Amygdala (tissue), 56 donors: ENCODE measurements at regions not wholly inside any gene's neighbourhood (a gene's known extent, or its start where the extent isn't known, plus 50 kb on each side); places are given as distances from the start of the nearest gene placed in this dataset.
"Not testable (repeated sequence)": the region's sequence is repeated elsewhere in the genome, so short reads cannot be mapped to it uniquely, and the experiment has no call there.

Experiments
- DNase-seq, 56 donors: peaks; one replicate each; lab custom pipeline; 2025; lab: John Stamatoyannopoulos, UW

GRCh38 chr6:163752446-163752845 is 337.9 kb downstream of the QKI start:
- no peak for DNase-seq

GRCh38 chr6:163751032-163751525 is 336.6 kb downstream of the QKI start:
- DNase-seq, result peak in 2 of 56 donors; percentile 33 to 48

GRCh38 chr6:163750431-163751031 is 336.0 kb downstream of the QKI start:
- peak in 22 of 56 donors; percentile 11 to 74 (median 26) for DNase-seq

DNA sequence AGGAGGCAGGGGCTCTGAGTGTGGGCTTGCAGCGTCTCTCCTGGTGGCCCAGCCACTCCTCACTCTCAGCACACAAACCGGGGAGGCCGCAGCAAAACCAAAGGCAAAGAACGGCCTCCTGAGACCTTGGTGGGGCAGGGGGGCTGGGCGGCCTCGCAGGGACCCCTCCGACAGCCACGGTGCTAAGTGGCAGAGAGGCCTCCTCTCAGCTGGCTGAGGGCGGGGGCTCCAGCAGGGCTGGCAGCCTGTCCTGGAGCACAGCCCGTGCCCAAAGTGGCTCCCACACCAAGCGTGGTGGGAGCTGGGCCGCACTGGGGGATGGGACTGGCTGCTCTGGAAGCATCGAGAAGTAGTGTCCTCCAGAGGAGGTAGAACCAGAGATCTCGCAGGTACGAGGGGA is 334.4 kb downstream of the QKI start:
- no peak for DNase-seq

- DNase-seq, result no peak
These were observed 333.5 kb downstream of the QKI start for GRCh38 chr6:163748036-163748435.

GRCh38 chr6:163747058-163747457 is 332.5 kb downstream of the QKI start:
- not testable (repeated sequence) for DNase-seq

DNA sequence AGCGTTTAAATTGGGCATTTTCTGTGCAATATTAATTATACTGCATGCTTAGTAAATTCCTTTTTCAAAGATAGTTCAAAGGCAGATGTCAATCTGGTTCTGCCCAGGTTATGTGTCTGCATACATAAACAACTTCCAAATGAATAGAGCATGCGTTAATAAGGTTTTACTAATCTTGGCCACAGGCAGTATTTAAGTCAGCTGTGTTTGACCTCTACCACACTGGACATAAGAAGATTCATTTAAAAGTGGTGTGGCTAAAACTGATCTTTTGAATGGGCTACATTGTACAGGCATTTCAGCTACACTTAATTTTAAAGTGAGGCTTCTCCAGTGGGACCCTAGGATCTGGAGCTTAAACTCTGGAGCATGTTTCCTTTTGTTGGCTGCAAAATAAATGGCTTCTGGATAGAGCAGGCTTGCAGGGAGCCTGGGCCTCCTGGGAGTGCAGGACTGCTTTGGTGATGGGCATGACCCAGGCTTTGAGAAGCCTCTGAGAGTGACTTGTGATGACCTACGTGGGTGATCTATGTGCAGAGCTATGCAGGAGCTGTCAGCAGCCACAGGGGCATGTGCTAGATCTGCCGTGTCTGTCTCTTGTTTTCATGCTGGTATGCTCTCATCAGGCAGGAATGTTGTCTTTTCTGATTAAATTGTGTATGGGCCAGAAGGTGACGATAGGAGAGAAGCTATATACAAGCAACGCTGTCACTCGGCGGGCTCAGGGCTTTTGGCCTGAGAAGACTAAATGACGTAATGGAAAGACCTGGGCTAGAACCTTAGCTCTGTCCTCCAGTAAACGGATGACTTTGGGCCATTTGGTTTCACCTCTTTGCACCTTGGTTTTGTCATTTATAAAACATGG is 331.2 kb downstream of the QKI start:
- no peak for DNase-seq

DNA sequence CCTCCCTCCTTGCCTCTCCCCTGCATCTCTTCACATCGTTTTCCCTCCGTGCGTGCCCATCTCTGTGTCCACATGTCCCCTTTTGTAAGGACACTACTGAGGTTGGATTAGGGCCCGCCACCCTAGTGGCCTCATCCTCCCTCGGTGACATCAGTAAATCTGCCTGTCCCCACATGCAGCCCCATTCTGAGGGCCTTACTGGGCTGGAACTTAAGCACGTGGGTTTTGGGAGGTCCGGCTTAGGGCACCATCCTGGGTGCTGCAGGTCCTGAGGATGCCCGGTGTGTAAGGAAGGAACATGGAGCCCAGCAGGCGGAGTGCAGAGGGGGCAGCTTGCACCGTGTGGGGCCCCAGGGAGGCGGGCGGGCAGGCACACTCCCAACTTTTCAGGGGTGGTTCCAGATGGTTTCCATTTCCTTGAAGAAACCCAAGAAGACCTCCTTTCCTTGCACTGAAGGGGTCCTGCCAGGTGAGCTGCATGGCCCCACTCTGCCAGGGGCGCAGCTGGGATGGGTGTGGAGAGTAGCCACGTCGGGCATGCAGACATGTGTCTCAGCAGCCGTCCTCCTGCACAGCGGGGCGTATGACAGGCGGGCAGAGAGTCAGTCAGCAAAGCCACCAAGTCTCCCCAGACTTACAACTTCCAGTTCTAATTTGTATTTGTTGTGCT is 329.9 kb downstream of the QKI start:
- no peak for DNase-seq

DNA sequence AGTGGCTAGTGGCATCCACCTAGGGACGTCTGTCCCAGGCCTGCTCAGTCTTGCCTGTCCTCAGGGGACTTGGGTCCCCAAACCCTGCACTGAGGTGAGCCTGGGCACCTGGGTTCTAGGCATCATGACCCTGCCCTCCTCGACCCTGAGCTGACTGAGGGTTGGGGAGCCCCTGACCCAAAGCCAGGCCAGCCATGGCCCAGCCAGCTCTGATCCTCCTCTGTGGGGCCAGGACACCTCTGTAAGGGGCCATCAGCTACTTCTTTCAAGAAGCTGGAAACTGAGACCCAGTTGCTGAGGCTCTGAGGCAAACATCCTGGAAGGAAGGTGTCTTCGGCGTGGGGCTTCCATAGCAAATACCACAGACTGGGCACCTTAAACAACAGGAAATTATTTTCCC is 329.3 kb downstream of the QKI start:
- DNase-seq, result no peak

- DNase-seq, result no peak
These were observed 327.3 kb downstream of the QKI start for GRCh38 chr6:163741743-163742363.

DNA sequence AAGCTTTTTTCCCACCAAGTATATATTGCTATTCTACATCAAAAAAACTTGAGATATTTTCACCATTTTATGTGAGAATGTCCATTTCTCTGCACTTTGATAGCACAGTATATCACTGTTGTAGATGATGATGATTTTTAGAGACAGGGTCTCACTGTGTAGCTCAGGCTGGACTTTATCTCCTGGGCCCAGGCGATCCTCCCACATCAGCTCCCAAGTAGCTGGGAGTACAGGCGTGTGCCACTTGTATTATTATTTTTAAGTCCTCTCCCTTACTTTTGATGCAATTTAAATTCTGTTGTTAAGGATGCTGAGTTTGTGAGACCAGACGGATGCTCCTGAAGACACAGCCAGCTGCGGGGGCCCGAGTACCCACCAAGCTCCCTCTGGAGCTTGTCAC is 326.8 kb downstream of the QKI start:
- no peak for DNase-seq

GRCh38 chr6:163739966-163740365 is 325.4 kb downstream of the QKI start:
- DNase-seq, result no peak

- DNase-seq, result no peak
These were observed 324.8 kb downstream of the QKI start for GRCh38 chr6:163739408-163739725.

DNA sequence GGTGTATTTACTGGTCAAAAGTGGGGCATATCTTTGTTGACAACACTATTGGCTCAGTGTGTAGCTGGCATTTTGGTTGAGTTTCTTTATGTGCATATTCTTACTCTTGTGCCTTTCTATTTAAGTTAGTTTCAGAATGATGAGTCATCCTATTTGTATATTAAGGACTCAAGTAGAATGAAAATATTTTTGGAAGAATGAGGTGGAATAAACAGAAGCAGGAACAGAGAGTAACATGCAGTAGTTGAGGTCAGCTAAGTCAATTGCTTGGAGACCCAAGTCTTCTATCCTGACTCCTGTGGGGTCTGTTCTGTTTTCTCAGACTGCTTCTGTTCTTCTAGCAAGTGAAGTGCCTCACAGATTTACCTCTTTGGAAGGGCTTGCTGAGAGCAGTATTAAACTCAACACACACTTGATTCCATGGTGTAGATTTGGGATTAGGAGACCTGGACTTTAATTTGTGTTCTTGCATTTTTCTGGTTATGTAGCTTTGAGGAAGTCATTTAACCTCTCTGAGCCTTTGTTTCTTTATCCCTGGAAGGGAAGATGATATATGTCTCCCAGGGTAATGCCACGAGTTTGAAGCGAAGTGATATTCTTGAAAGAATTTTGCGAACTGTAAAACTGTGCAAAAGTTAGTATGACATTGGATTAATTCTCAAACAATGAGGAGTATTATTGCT is 324.3 kb downstream of the QKI start:
- no peak for DNase-seq

DNA sequence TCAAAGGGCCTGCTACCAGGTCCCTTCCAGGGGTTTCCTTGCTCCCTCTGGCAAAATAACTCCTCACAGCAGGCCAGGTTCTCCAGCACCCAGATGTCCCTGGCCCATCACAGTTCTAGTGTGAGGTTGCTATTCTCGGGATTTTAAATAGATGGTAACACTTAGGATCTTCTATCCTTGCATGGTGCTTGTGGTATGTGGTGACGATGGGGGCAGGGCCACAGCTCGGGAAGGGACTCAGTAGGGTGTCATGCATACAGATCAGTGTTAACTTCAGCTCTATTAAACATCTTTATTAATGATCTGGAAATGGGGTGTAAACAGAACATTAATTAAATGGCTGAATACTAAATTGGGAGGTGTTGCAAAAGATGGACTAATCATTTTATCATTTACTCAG is 323.8 kb downstream of the QKI start:
- no peak for DNase-seq

- DNase-seq, result no peak
These were observed 320.6 kb downstream of the QKI start for GRCh38 chr6:163735076-163735475.

DNA sequence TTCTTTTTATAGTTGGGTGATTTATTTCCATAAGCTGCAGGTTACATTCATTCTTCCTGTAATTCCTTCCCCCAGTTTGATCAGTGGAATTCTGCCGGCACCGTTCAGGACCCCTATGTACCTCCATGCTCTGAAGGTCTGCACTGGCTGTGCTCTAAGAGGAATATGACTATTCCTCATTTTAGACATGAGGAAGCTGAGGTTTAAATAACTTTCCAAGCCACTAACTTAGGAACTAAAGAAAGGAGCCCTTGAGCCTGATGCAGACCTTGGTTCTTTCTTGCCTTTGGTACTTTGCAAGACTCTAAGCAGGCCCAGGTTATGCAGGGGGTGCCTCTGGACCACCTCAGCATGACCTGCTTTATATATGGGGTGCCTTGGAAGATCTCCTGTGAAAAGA is 318.5 kb downstream of the QKI start:
- DNase-seq, result no peak

DNA sequence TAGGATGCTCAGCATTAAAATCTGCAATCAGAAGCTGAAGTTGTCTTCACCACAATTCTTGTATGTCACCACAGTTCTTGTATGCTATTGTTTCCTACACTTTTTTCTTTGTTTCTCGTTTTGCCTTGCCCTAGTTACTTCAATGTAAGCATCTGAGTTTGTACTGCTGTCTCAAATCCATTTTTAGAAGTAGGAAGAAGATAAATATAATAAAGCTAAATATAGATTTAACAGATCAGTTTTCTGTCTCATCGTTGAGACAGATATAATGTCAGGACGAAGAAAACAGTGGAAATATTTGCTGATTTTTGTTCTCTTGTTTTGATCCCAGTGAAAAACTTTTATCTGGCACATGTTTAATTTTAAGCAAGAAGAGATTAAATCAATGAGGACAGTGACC is 318.0 kb downstream of the QKI start:
- no peak for DNase-seq

GRCh38 chr6:163732014-163732351 is 317.5 kb downstream of the QKI start:
- DNase-seq, result not testable (repeated sequence)

DNA sequence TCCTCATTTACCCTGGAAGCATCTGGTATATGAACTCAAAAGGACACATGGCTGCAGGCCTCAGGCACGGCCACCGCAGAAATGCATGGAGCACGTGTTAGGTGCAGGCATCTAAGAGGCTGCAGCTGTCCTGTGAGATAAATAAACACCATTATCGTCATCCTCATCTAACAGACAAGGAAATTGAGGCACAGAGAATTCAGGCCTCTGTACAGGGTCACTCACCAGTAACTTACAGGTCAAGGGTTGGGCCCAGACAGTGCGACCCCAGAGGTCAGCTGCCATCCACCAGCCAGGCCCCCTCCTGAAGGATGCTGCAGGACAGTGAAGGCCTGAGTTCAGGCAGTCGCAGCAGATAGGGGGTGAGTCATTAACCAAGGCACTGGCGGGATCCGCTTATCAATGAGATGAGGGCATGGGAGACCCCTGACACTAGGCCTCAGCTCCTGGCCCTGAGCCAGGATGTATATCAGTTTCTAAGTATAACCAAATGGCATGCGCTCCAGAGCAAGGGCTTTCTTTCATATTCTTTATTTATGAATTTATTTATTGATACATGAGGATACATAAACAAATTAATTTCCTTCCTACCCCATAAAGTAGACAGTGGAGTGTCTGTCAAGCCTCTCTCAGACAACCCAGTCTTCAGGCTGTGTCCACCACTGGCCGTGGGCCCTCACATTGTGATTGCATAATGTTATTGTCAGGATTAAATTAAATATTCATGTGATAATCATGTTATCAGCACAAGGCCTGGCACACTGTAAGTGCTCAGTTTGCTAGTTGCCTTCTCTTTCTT is 316.9 kb downstream of the QKI start:
- no peak for DNase-seq
